Natural killer cell treated with Interleukin-12 subunit alpha and Interleukin-12 subunit beta and Interleukin-15 and Interleukin-18, amount 100 ng/mL, for 72 hours (primary cell): ENCODE measurements at regions not wholly inside any gene's neighbourhood (a gene's known extent, or its start where the extent isn't known, plus 50 kb on each side); places are given as distances from the start of the nearest gene placed in this dataset.

Experiments used
- ATAC-seq, 2 donors: fragments of 150-1000 bp; cut with Tn5 transposase in 1 of 2; sonication (Bioruptor Pico), chemical (Tn5 transposase) in 1 of 2; 2 replicates each; pipeline ENCODE4 v1.10.0; 2021
- DNase-seq: peaks from one replicate; pipeline ENCODE4 v3.0.0; 2022; ENCODE audit warnings: low spot score
- H3K27ac Mint-ChIP-seq, 2 donors: 1 replicate in 1 of 2; 2 replicates in 1 of 2; pipeline ENCODE4 v1.8.0; 2022; ENCODE audit warnings: mixed read lengths in 2 of 2, mild to moderate bottlenecking in 1 of 2, moderate library complexity in 1 of 2
- H3K27me3 Mint-ChIP-seq, 2 donors: 1 replicate in 1 of 2; 2 replicates in 1 of 2; pipeline ENCODE4 v1.8.0; 2022; ENCODE audit warnings: mixed read lengths in 2 of 2
- H3K36me3 Mint-ChIP-seq: one replicate; pipeline ENCODE4 v1.8.0; 2022; ENCODE audit warnings: mixed read lengths
- H3K4me1 Mint-ChIP-seq, 2 donors: 1 replicate in 1 of 2; 2 replicates in 1 of 2; pipeline ENCODE4 v1.8.0; 2022; ENCODE audit warnings: low read depth in 2 of 2, mixed read lengths in 2 of 2, mild to moderate bottlenecking in 1 of 2
- H3K4me3 Mint-ChIP-seq: one replicate; pipeline ENCODE4 v1.8.0; 2022; ENCODE audit warnings: mixed read lengths
- H3K9me3 Mint-ChIP-seq: 2 replicates; pipeline ENCODE4 v1.8.0; 2022; ENCODE audit warnings: mixed read lengths

- Mint-ChIP-seq H3K36me3 (no peaks in the 10 kb centered on the region), H3K27me3 (peaks cover 0 to 3% of the 10 kb centered on the region in 2 donors), H3K9me3 (no peaks in the 10 kb centered on the region), H3K27ac (peak overlapping the region in 1 of 2 donors; percentile 49), H3K4me3 (no peak overlapping the region), H3K4me1 (no peaks in the 10 kb centered on the region)
- no peak for DNase-seq
- ATAC-seq = no peak
These were observed 132.4 kb upstream of the GSE1 start for GRCh38 chr16:85480727-85481101.

- peak overlapping the region in 1 of 2 donors; percentile 49 for H3K27ac Mint-ChIP-seq
These were observed 131.9 kb upstream of the GSE1 start for GRCh38 chr16:85481206-85481605.

GRCh38 chr16:85481738-85482137, 131.4 kb upstream of the GSE1 start:
- Mint-ChIP-seq H3K27me3 (peaks cover 0 to 3% of the 10 kb centered on the region in 2 donors), H3K36me3 (no peaks in the 10 kb centered on the region), H3K27ac (no peak overlapping the region), H3K9me3 (no peaks in the 10 kb centered on the region), H3K4me3 (no peak overlapping the region), H3K4me1 (no peaks in the 10 kb centered on the region)
- DNase-seq (no peak), ATAC-seq (no peak)

More at GRCh38 chr16:85481206-85481605, 131.9 kb upstream of the GSE1 start:
- ATAC-seq (no peak), DNase-seq (no peak)
- Mint-ChIP-seq H3K27me3 (peaks cover 0 to 3% of the 10 kb centered on the region in 2 donors), H3K9me3 (no peaks in the 10 kb centered on the region), H3K36me3 (no peaks in the 10 kb centered on the region), H3K4me3 (no peak overlapping the region), H3K4me1 (no peaks in the 10 kb centered on the region)

GRCh38 chr16:85483424-85483823, 129.7 kb upstream of the GSE1 start:
- Mint-ChIP-seq H3K27me3 (peaks cover 3 to 4% of the 10 kb centered on the region in 2 donors), H3K27ac (no peak overlapping the region), H3K9me3 (no peaks in the 10 kb centered on the region), H3K4me3 (no peak overlapping the region), H3K36me3 (no peaks in the 10 kb centered on the region), H3K4me1 (no peaks in the 10 kb centered on the region)
- DNase-seq = no peak
- ATAC-seq = no peak

- no peak for ATAC-seq
- no peak for DNase-seq
- H3K36me3 Mint-ChIP-seq = no peaks in the 10 kb centered on the region
- H3K4me3 Mint-ChIP-seq = no peak overlapping the region
- H3K9me3 Mint-ChIP-seq = no peaks in the 10 kb centered on the region
- H3K27me3 Mint-ChIP-seq = peaks cover 4 to 8% of the 10 kb centered on the region in 2 donors
- H3K4me1 Mint-ChIP-seq = no peaks in the 10 kb centered on the region
- H3K27ac Mint-ChIP-seq = no peak overlapping the region
These were observed 128.5 kb upstream of the GSE1 start for GRCh38 chr16:85484347-85485300.

GRCh38 chr16:85485379-85485778, 127.7 kb upstream of the GSE1 start:
- DNase-seq = no peak
- Mint-ChIP-seq H3K27me3 (peaks cover 6 to 8% of the 10 kb centered on the region in 2 donors), H3K4me1 (no peaks in the 10 kb centered on the region), H3K27ac (no peak overlapping the region), H3K4me3 (no peak overlapping the region), H3K9me3 (no peaks in the 10 kb centered on the region), H3K36me3 (no peaks in the 10 kb centered on the region)
- ATAC-seq = no peak

GRCh38 chr16:85486256-85486915, 126.7 kb upstream of the GSE1 start:
- Mint-ChIP-seq H3K4me1 (peaks cover 0 to 4% of the 10 kb centered on the region in 2 donors), H3K27ac (no peak overlapping the region), H3K27me3 (peaks cover 3 to 8% of the 10 kb centered on the region in 2 donors), H3K36me3 (no peaks in the 10 kb centered on the region), H3K9me3 (no peaks in the 10 kb centered on the region), H3K4me3 (no peak overlapping the region)
- ATAC-seq (no peak), DNase-seq (no peak)

GRCh38 chr16:85488414-85488813, 124.7 kb upstream of the GSE1 start:
- no peak overlapping the region for H3K4me3 Mint-ChIP-seq
- H3K4me1 Mint-ChIP-seq = peaks cover 0 to 5% of the 10 kb centered on the region in 2 donors
- no peak for ATAC-seq
- peaks cover 3 to 8% of the 10 kb centered on the region in 2 donors for H3K27me3 Mint-ChIP-seq
- H3K9me3 Mint-ChIP-seq = no peaks in the 10 kb centered on the region
- no peaks in the 10 kb centered on the region for H3K36me3 Mint-ChIP-seq
- no peak for DNase-seq
- no peak overlapping the region for H3K27ac Mint-ChIP-seq

GRCh38 chr16:85490407-85491057, 122.6 kb upstream of the GSE1 start:
- H3K4me3 Mint-ChIP-seq = no peak overlapping the region
- peaks cover 3 to 8% of the 10 kb centered on the region in 2 donors for H3K27me3 Mint-ChIP-seq
- no peaks in the 10 kb centered on the region for H3K36me3 Mint-ChIP-seq
- H3K4me1 Mint-ChIP-seq = peaks cover 0 to 5% of the 10 kb centered on the region in 2 donors
- no peak overlapping the region for H3K27ac Mint-ChIP-seq
- no peak for DNase-seq
- ATAC-seq = no peak
- no peaks in the 10 kb centered on the region for H3K9me3 Mint-ChIP-seq

GRCh38 chr16:85491058-85491771, 121.9 kb upstream of the GSE1 start:
- peak in 1 of 2 donors; percentile 44 for ATAC-seq
- Mint-ChIP-seq H3K4me1 (peaks cover 0 to 5% of the 10 kb centered on the region in 2 donors), H3K36me3 (no peaks in the 10 kb centered on the region), H3K9me3 (no peaks in the 10 kb centered on the region), H3K4me3 (no peak overlapping the region), H3K27ac (peak overlapping the region in 1 of 2 donors; percentile 53), H3K27me3 (peaks cover 3 to 8% of the 10 kb centered on the region in 2 donors)
- no peak for DNase-seq

GRCh38 chr16:85491798-85492294, 121.3 kb upstream of the GSE1 start:
- no peaks in the 10 kb centered on the region for H3K9me3 Mint-ChIP-seq
- no peaks in the 10 kb centered on the region for H3K36me3 Mint-ChIP-seq
- DNase-seq (no peak), ATAC-seq (no peak)
- H3K27me3 Mint-ChIP-seq = peaks cover 3 to 8% of the 10 kb centered on the region in 2 donors
- H3K4me1 Mint-ChIP-seq = peaks cover 0 to 5% of the 10 kb centered on the region in 2 donors
- no peak overlapping the region for H3K27ac Mint-ChIP-seq
- H3K4me3 Mint-ChIP-seq = no peak overlapping the region

- H3K27ac Mint-ChIP-seq = no peak overlapping the region
These were observed 120.7 kb upstream of the GSE1 start for GRCh38 chr16:85492295-85492864.

GRCh38 chr16:85494315-85494714, 118.8 kb upstream of the GSE1 start:
- no peaks in the 10 kb centered on the region for H3K36me3 Mint-ChIP-seq
- H3K27ac Mint-ChIP-seq = no peak overlapping the region
- no peaks in the 10 kb centered on the region for H3K9me3 Mint-ChIP-seq
- peaks cover 0 to 9% of the 10 kb centered on the region in 2 donors for H3K4me1 Mint-ChIP-seq
- peaks cover 0 to 6% of the 10 kb centered on the region in 2 donors for H3K27me3 Mint-ChIP-seq
- H3K4me3 Mint-ChIP-seq = no peak overlapping the region
- DNase-seq (no peak), ATAC-seq (no peak)

More at GRCh38 chr16:85492295-85492864, 120.7 kb upstream of the GSE1 start:
- H3K4me1 Mint-ChIP-seq = peaks cover 0 to 5% of the 10 kb centered on the region in 2 donors
- no peaks in the 10 kb centered on the region for H3K36me3 Mint-ChIP-seq
- no peak for ATAC-seq
- H3K4me3 Mint-ChIP-seq = no peak overlapping the region
- H3K9me3 Mint-ChIP-seq = no peaks in the 10 kb centered on the region
- peaks cover 3 to 8% of the 10 kb centered on the region in 2 donors for H3K27me3 Mint-ChIP-seq
- no peak for DNase-seq
